ENCODE measurements at regions not wholly inside any gene's neighbourhood (a gene's known extent, or its start where the extent isn't known, plus 50 kb on each side); places are given as distances from the start of the nearest gene placed in this dataset.

- intact Hi-C loops (cut with DNase I), result no loop called here
- no peaks in the 10 kb centered on the region for H3K9me3 ChIP-seq
- H3K27ac ChIP-seq, result no peak overlapping the region
- no peaks in the 10 kb centered on the region for H3K27me3 ChIP-seq
- no peak for DNase-seq
- no peak overlapping the region for H3K4me3 ChIP-seq
- H3K4me1 ChIP-seq, result no peaks in the 10 kb centered on the region
- TF ChIP-seq, protein P1, sequence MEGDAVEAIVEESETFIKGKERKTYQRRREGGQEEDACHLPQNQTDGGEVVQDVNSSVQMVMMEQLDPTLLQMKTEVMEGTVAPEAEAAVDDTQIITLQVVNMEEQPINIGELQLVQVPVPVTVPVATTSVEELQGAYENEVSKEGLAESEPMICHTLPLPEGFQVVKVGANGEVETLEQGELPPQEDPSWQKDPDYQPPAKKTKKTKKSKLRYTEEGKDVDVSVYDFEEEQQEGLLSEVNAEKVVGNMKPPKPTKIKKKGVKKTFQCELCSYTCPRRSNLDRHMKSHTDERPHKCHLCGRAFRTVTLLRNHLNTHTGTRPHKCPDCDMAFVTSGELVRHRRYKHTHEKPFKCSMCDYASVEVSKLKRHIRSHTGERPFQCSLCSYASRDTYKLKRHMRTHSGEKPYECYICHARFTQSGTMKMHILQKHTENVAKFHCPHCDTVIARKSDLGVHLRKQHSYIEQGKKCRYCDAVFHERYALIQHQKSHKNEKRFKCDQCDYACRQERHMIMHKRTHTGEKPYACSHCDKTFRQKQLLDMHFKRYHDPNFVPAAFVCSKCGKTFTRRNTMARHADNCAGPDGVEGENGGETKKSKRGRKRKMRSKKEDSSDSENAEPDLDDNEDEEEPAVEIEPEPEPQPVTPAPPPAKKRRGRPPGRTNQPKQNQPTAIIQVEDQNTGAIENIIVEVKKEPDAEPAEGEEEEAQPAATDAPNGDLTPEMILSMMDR (IDR thresholded peaks at IDR 0.05), result no peak
- no peaks in the 10 kb centered on the region for H3K36me3 ChIP-seq
- ATAC-seq, result no peak
These were observed 57.5 kb upstream of the TOX2 start for GRCh38 chr20:43857127-43857526.

- H3K27me3 ChIP-seq, result no peaks in the 10 kb centered on the region
- ATAC-seq (no peak), DNase-seq (no peak)
- no peaks in the 10 kb centered on the region for H3K9me3 ChIP-seq
- H3K4me3 ChIP-seq, result no peak overlapping the region
- TF ChIP-seq, protein P1 (IDR thresholded peaks at IDR 0.05), result no peak
- intact Hi-C loops (cut with DNase I), result no loop called here
- H3K36me3 ChIP-seq, result no peaks in the 10 kb centered on the region
- H3K27ac ChIP-seq, result no peak overlapping the region
- peaks cover 0 to 8% of the 10 kb centered on the region in 2 donors for H3K4me1 ChIP-seq
These were observed 58.8 kb upstream of the TOX2 start for GRCh38 chr20:43855803-43856202.

DNA sequence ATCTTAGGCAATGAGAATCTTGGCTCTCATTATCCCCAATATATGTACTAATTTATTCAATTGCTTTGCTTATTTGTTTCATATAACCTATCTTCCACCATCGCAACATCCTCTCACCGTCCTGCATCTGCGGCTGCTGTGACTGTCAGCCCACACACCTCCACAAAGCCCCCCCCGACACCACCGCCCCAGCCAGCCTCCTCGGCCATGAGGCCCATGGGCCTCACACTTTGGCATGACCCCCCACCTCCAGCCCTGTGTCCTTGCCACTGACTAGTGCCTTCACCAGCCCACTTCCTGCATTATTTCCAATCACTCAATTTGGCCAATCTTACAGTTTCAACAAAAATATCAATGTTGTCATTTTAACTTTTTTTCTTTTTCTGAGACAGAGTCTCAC, 60.7 kb upstream of the TOX2 start:
- TF ChIP-seq, protein P1 (IDR thresholded peaks at IDR 0.05), result no peak
- no peaks in the 10 kb centered on the region for H3K9me3 ChIP-seq
- no peaks in the 10 kb centered on the region for H3K27me3 ChIP-seq
- no peak overlapping the region for H3K27ac ChIP-seq
- DNase-seq, result no peak
- no peak for ATAC-seq
- H3K4me1 ChIP-seq, result peaks cover 5 to 15% of the 10 kb centered on the region in 2 donors
- no peaks in the 10 kb centered on the region for H3K36me3 ChIP-seq
- no peak overlapping the region for H3K4me3 ChIP-seq
- intact Hi-C loops (cut with DNase I), result no loop called here

GRCh38 chr20:43853174-43853803, 61.4 kb upstream of the TOX2 start:
- intact Hi-C loops (cut with DNase I), result no loop called here
- Histone ChIP-seq H3K4me1 (peaks cover 5 to 21% of the 10 kb centered on the region in 2 donors), H3K9me3 (no peaks in the 10 kb centered on the region), H3K27ac (no peak overlapping the region), H3K4me3 (no peak overlapping the region), H3K36me3 (no peaks in the 10 kb centered on the region), H3K27me3 (no peaks in the 10 kb centered on the region)
- no peak for ATAC-seq
- no peak for DNase-seq
- TF ChIP-seq, protein P1 (IDR thresholded peaks at IDR 0.05), result no peak

DNA sequence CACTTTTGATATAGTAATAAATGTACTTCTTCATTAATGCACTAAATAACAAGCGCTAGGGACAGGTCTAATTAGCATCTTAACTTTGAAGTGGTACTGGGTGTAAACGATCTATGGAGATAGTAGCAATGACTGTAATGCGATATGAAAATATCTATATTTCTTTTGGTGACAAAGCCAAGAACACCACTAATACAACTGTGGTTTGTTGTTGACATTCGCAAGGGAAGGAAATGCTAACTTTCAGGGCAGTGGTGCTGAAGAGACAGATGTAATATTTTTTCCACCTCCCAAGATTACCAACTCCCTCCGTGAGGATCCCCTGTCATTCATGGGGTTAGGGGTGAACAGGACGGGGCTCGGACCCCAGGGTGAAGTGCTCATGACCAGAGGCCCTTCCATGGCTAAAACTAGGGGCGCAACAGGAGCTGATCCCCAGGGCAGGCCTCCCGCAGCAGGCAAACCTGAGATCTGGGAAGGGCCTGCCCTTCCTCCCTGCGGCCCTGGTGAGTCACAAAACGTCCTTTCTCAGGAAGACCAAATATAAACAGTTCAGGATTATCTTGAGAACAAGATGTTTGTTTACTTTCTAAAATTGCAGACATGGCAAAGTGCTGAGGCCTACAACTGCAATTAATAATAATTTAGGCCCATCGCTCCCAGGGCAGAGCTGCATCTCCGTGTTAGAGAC, 65.0 kb upstream of the TOX2 start:
- Histone ChIP-seq H3K27me3 (no peaks in the 10 kb centered on the region), H3K4me1 (peaks cover 5 to 27% of the 10 kb centered on the region in 2 donors), H3K9me3 (no peaks in the 10 kb centered on the region), H3K4me3 (no peak overlapping the region), H3K36me3 (no peaks in the 10 kb centered on the region), H3K27ac (peak overlapping the region; percentile 72 to 73)
- ATAC-seq (peak; percentile 41), DNase-seq (peak in 1 of 4 donors; percentile 13)
- intact Hi-C loops (cut with DNase I), result loop anchor here in 1 of 2 donors (10.0 kb wide), 1 partner anchor 225 kb away; no protein-coding TSS in a partner anchor
- TF ChIP-seq, protein P1 (IDR thresholded peaks at IDR 0.05), result no peak
